HFF-Myc (cell line): ENCODE measurements at regions not wholly inside any gene's neighbourhood (a gene's known extent, or its start where the extent isn't known, plus 50 kb on each side); places are given as distances from the start of the nearest gene placed in this dataset.

Experiments used
- DNase-seq: peaks from one replicate; pipeline ENCODE4 v3.0.0-alpha.2; 2011; ENCODE audit warnings: low read depth; ENCODE audit errors: extremely low read depth
- H3K4me3 ChIP-seq: replicated peaks from 2 replicates; pipeline ENCODE4 v1.5.1; 2011; ENCODE audit warnings: low read depth, mild to moderate bottlenecking, control low read depth, low read length
- TF ChIP-seq, protein P1 (sequence below): IDR thresholded peaks from 2 replicates; pipeline ENCODE4 v1.5.1; 2012; ENCODE audit warnings: mild to moderate bottlenecking, low read depth, low read length, control low read depth; ENCODE audit errors: missing control alignments

DNA sequence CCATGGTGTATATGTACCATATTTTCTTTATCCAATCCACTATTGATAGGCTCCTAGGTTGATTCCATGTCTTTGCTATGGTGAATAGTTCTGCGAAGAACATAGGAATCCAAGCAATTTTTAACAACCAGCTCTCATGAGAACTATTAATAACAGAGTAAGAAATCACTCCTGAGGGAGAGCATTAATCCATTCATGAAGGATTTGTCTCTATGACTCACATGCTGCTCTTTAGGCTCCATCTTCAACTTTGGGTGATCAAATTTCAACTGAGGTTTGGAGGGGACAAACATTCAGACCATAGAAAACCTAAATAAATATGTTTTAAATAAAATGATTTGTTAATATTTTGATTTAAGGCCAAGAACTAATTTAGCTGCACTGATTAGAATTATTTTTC, 147.4 kb downstream of the NSUN3 start:
- no peak for DNase-seq
- TF ChIP-seq, protein P1, sequence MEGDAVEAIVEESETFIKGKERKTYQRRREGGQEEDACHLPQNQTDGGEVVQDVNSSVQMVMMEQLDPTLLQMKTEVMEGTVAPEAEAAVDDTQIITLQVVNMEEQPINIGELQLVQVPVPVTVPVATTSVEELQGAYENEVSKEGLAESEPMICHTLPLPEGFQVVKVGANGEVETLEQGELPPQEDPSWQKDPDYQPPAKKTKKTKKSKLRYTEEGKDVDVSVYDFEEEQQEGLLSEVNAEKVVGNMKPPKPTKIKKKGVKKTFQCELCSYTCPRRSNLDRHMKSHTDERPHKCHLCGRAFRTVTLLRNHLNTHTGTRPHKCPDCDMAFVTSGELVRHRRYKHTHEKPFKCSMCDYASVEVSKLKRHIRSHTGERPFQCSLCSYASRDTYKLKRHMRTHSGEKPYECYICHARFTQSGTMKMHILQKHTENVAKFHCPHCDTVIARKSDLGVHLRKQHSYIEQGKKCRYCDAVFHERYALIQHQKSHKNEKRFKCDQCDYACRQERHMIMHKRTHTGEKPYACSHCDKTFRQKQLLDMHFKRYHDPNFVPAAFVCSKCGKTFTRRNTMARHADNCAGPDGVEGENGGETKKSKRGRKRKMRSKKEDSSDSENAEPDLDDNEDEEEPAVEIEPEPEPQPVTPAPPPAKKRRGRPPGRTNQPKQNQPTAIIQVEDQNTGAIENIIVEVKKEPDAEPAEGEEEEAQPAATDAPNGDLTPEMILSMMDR, result no peak
- H3K4me3 ChIP-seq, result no peak overlapping the region

DNA sequence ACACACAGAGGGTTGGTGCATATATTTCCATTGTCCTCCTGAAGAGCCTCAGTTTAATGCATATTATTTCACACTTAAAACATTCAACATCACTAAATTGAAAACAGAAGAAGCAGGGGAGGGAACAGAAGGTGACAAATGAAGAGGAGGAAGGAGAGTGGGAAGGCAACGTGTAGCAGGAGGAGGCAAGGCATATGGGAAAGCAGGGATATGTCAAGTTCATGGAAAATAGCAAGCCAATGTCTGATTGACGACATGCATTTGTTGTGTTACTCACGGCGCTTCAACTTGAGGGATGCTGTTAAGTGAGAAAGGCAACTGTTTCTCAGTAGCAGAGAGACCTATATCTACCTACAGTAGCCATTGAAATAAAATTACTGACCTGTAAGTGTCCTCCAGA, 154.5 kb downstream of the NSUN3 start:
- DNase-seq, result no peak
- TF ChIP-seq, protein P1, result no peak
- H3K4me3 ChIP-seq, result no peak overlapping the region

DNA sequence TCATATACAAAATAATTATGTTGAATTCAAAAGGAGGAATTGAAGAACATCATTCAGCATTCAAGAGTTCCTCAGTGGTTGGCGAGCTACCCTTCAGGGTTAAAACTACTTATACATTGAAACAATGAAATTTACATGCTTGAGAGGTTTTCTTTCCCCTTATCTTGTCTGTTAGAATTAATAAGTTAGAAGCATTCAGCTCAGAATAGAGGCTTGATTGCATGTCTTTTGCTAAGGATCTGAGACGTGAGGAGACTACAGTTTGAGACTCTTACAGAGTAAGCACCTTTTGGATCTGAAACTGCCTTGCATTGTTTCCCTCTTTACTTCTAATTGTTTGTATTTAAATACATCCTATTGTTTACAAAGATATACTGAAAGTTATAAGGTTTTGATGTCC, 157.6 kb downstream of the NSUN3 start:
- DNase-seq, result no peak
- TF ChIP-seq, protein P1, result no peak
- no peak overlapping the region for H3K4me3 ChIP-seq

DNA sequence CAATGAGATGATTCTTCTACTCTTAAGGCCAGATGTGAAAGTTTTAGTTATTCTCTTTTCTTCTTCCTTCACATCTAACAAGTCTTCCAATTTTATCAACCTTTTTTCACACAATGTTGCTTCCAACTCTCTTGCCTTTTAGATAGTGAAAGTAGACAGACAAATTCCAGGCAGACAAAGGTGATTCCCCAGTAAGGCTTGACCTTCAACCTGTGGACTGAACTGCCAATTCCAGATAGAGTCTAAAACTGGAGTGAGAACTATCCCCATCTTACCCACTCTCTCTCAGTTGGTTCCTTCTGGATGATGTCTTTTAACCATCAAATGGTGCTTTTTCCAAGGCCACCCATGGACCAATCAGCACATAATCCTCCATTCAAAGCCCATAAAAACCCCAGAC, 159.0 kb downstream of the NSUN3 start:
- TF ChIP-seq, protein P1, result no peak
- no peak overlapping the region for H3K4me3 ChIP-seq
- no peak for DNase-seq

DNA sequence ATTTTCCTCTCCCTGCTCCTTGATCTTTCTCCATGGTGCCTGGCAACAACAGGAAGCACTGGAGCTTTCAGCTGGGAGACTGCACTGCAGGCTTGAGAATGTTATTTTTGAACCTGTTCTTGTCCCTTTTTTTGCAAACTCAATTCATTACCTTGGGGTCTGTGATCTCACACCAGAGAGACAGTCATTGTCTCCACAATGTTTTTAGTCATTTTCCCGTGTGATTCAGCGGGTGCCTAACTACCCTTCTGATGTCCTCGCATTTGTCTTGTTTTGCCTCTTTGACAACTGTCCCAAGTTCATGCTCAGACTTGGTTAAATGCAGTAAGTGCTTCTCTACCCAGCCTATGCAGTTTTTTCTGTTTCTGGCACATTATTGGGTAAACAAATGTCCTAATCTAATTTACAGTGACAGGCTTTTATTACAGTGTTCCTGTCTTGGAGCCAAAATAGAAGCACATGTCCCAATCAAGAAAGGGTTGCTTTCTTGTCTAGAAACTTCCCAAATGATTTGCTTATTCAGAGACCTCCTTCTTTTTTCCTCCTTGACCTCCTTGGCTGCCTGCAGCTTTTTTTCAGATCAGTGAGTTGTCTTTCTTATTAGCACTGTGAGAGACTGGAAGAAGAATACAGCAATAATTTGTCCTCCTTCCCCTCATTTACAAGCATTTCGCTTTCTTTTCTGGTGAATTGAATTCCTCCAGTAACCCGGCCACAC, 162.4 kb downstream of the NSUN3 start:
- no peak overlapping the region for H3K4me3 ChIP-seq
- no peak for DNase-seq
- TF ChIP-seq, protein P1, result no peak

DNA sequence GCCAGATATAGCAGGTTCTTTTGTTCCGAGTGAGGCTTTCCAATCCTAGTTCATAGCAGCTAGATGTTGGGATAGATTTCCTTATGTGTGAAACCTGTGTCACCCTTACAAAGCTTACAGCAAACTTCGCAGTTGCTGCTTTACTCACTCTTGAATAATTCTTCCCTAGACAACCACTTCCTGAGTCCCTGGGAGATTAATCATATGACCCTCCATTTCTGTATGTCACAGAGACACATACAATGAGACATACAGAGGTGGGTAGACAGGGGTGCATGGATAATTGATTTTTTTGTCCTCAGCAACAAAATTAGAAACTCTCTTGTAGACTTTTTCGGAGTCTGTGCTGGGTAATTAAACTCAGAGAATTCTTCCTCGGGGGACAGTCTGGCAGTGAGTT, 163.2 kb downstream of the NSUN3 start:
- no peak overlapping the region for H3K4me3 ChIP-seq
- TF ChIP-seq, protein P1, result no peak
- no peak for DNase-seq

DNA sequence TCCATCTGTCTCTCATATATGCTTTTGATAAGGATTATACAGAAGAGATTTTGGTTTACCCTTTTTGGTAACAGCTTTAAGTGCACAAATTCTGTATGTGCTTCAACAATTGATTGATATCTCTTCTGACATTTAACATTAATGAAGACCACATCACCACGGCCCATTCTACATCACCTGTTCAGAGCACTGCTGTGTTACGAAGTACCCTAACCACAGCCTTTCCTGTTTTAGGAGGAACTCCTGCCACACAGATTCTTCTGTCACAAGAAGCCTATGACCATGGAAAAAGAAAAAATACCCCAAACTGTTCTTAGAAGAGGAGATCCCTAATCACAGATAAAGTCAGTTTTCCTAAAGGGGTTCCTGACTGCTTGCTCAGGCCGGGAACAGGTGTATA, 170.1 kb downstream of the NSUN3 start:
- no peak for DNase-seq
- no peak overlapping the region for H3K4me3 ChIP-seq
- TF ChIP-seq, protein P1, result no peak
